Loucy (cell line): ENCODE measurements at regions not wholly inside any gene's neighbourhood (a gene's known extent, or its start where the extent isn't known, plus 50 kb on each side); places are given as distances from the start of the nearest gene placed in this dataset.

ENCODE experiments used
- H2AFZ ChIP-seq: fragments of 200-600 bp; sonication (generic); 2 replicates; pipeline ENCODE4 v1.6.0; 2016; ENCODE audit warnings: antibody characterized with exemption, mild to moderate bottlenecking, low read length, moderate library complexity
- H3F3A ChIP-seq: fragments of 200-600 bp; 2 replicates; pipeline ENCODE4 v1.6.0; 2016; ENCODE audit warnings: antibody characterized with exemption, low read depth, mild to moderate bottlenecking
- H3K27me3 ChIP-seq: fragments of 200-600 bp; sonication (generic); 2 replicates; pipeline ENCODE4 v1.6.1; 2014; ENCODE audit warnings: low read length, mild to moderate bottlenecking; ENCODE audit not compliant: insufficient read depth, poor library complexity, severe bottlenecking
- H3K36me3 ChIP-seq: fragments of 200-600 bp; sonication (generic); 2 replicates; pipeline ENCODE4 v1.6.1; 2016; ENCODE audit warnings: low read length; ENCODE audit not compliant: insufficient read depth
- H3K4me1 ChIP-seq: fragments of 200-600 bp; sonication (generic); 2 replicates; pipeline ENCODE4 v1.5.1; 2014; ENCODE audit warnings: low read length, mild to moderate bottlenecking; ENCODE audit not compliant: insufficient read depth, poor library complexity, severe bottlenecking
- H3K4me2 ChIP-seq: fragments of 200-600 bp; sonication (generic); 2 replicates; pipeline ENCODE4 v1.6.0; 2014; ENCODE audit warnings: antibody characterized with exemption, low read length, low read depth, mild to moderate bottlenecking; ENCODE audit not compliant: poor library complexity, severe bottlenecking
- H3K4me3 ChIP-seq: fragments of 200-600 bp; sonication (generic); 2 replicates; pipeline ENCODE4 v1.5.1; 2014; ENCODE audit warnings: low read length, mild to moderate bottlenecking, mixed read lengths; ENCODE audit not compliant: poor library complexity, severe bottlenecking
- H3K79me2 ChIP-seq: fragments of 200-600 bp; sonication (generic); 2 replicates; pipeline ENCODE4 v1.6.1; 2014; ENCODE audit warnings: low read length; ENCODE audit not compliant: insufficient read depth
- H3K9ac ChIP-seq: fragments of 200-600 bp; sonication (generic); 2 replicates; pipeline ENCODE4 v1.6.0; 2014; ENCODE audit warnings: mild to moderate bottlenecking, low read depth, low read length, moderate library complexity; ENCODE audit not compliant: poor library complexity, severe bottlenecking
- H3K9me2 ChIP-seq: fragments of 200-600 bp; sonication (generic); replicated peaks from 2 replicates; pipeline ENCODE4 v1.6.1; 2016; ENCODE audit warnings: low read depth, low read length, mixed read lengths
- H3K9me3 ChIP-seq: fragments of 200-600 bp; sonication (generic); 2 replicates; pipeline ENCODE4 v1.6.1; 2014; ENCODE audit warnings: mild to moderate bottlenecking, antibody characterized with exemption, low read length, low read depth; ENCODE audit not compliant: insufficient read depth
- H4K20me1 ChIP-seq: fragments of 200-600 bp; sonication (generic); 2 replicates; pipeline ENCODE4 v1.6.0; 2014; ENCODE audit warnings: antibody characterized with exemption, low read length, mild to moderate bottlenecking; ENCODE audit not compliant: insufficient read depth, poor library complexity, severe bottlenecking
- CTCF ChIP-seq: fragments of 200-600 bp; sonication (generic); conservative IDR thresholded peaks from 2 replicates; pipeline ENCODE4 v1.5.1; 2014; ENCODE audit warnings: mild to moderate bottlenecking, antibody characterized with exemption, low read length
- EZH2phosphoT487 ChIP-seq: fragments of 200-600 bp; IDR thresholded peaks from 2 replicates; pipeline ENCODE4 v1.6.1; 2018; ENCODE audit warnings: antibody characterized with exemption, mild to moderate bottlenecking, moderate library complexity, borderline replicate concordance

- Histone ChIP-seq H3F3A (no peaks in the 10 kb centered on the region), H3K9ac (no peak overlapping the region), H3K4me3 (no peak overlapping the region), H3K27me3 (no peaks in the 10 kb centered on the region), H3K4me1 (no peaks in the 10 kb centered on the region), H2AFZ (no peak overlapping the region), H3K9me3 (peaks cover 2% of the 10 kb centered on the region; the same call in 1 of the 2 replicates), H3K9me2 (no peaks in the 10 kb centered on the region), H4K20me1 (no peaks in the 10 kb centered on the region), H3K79me2 (no peaks in the 10 kb centered on the region), H3K36me3 (no peaks in the 10 kb centered on the region), H3K4me2 (no peak overlapping the region)
- TF ChIP-seq EZH2phosphoT487 (no peak), CTCF (no peak)
These were observed 171.7 kb downstream of the ATPSCKMT start for GRCh38 chr5:10077791-10078545.

GRCh38 chr5:10073441-10074104 lies 176.1 kb downstream of the ATPSCKMT start:
- Histone ChIP-seq H3K79me2 (no peaks in the 10 kb centered on the region), H3K4me2 (no peak overlapping the region), H3K9ac (no peak overlapping the region), H3K36me3 (no peaks in the 10 kb centered on the region), H3K4me3 (no peak overlapping the region), H3K27me3 (no peaks in the 10 kb centered on the region), H4K20me1 (no peaks in the 10 kb centered on the region), H3K4me1 (no peaks in the 10 kb centered on the region), H3F3A (no peaks in the 10 kb centered on the region), H3K9me3 (no peaks in the 10 kb centered on the region), H2AFZ (no peak overlapping the region), H3K9me2 (no peaks in the 10 kb centered on the region)
- TF ChIP-seq EZH2phosphoT487, result no peak

GRCh38 chr5:10069637-10070313 lies 179.9 kb downstream of the ATPSCKMT start:
- Histone ChIP-seq H3K27me3 (no peaks in the 10 kb centered on the region), H3K79me2 (no peaks in the 10 kb centered on the region), H3K4me2 (no peak overlapping the region), H2AFZ (no peak overlapping the region), H3K9me3 (0 out of 2 replicates have a peak, but pooled peaks cover 2% of the 10 kb centered on the region), H3K4me1 (no peaks in the 10 kb centered on the region), H3F3A (no peaks in the 10 kb centered on the region), H3K36me3 (no peaks in the 10 kb centered on the region), H4K20me1 (no peaks in the 10 kb centered on the region), H3K4me3 (no peak overlapping the region), H3K9me2 (no peaks in the 10 kb centered on the region), H3K9ac (no peak overlapping the region)
- TF ChIP-seq CTCF (no peak), EZH2phosphoT487 (no peak)
